GM21717 (cell line): ENCODE measurements at regions not wholly inside any gene's neighbourhood (a gene's known extent, or its start where the extent isn't known, plus 50 kb on each side); places are given as distances from the start of the nearest gene placed in this dataset.

Source experiments
- ATAC-seq: cut with Tn5 transposase; IDR thresholded peaks from one replicate; pipeline ENCODE4 v1.9.1; 2021; ENCODE audit warnings: mild to moderate bottlenecking, moderate library complexity; ENCODE audit not compliant: unreplicated experiment

DNA sequence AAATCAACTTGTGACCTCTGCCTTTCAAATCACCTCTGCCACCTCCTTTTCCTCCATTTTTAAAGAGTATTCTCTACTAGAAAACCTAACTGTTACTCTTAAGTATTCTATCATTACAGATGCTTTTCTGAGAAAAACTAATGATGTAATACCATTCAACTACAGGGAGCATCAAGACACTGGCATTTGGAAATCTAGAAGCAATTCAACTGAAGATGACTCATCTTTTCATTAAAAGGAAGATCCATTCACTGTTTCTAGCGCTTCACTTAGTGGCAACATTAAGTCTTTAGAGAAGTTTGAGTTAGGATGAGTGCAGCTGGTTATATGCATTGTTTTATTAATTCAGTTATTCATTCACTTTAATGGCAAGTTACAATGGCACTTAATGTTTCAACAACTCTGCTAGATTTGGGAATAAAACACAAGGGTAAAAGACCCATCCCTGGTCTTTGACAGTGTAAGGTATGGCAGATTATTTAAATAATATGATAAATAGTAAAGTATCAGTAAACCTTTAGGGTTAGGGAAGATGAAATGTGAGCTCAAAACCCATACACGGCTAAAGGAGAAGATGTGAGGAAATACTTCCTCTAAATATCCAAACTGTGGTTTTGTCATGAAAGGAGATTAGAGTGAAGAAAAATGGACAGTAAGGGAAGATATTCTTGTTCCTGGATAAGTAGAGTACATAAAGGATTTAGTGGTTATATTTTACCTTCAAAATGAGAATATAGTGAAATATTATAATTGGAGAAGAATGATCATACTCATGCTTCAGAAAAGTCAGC is 61.7 kb downstream of the KCNJ2 start:
- ATAC-seq: no peak

DNA sequence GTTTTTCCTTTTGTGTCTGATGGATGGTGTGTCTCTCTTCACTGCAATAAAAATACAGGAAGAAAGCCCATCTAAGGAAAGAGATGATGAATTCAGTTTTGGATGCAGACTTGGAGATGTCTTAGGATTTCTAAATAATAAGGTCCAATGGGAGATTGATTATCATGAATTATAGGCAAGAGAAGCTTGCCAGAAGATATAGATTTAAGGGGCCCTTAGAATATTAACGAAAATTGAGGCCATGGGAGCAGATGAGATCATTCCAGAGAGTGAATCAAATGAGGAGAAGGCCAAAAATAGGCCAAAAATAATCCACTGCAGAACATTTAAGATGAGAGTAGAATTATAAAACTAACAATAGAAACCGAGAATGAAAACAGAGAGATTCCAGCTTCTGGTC is 63.1 kb downstream of the KCNJ2 start:
- ATAC-seq: no peak

DNA sequence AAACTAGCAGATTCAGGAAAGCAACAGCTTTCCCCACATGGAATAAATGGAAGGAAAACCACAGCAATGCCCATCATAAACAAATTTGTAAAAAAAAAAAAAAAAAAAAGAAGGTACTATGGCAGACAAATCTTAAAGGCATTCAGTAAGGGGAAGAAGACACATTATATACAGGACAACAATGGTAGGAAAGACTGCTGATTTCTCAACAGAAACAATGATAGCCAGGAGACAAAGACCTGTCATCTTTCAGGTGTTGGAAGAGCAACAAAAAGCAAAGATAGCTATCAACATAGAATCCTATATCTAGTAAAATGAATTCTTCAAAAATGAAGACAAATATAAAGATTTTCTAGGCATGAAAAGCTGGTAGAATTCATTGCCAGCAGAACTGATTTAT is 65.9 kb downstream of the KCNJ2 start:
- ATAC-seq: no peak

DNA sequence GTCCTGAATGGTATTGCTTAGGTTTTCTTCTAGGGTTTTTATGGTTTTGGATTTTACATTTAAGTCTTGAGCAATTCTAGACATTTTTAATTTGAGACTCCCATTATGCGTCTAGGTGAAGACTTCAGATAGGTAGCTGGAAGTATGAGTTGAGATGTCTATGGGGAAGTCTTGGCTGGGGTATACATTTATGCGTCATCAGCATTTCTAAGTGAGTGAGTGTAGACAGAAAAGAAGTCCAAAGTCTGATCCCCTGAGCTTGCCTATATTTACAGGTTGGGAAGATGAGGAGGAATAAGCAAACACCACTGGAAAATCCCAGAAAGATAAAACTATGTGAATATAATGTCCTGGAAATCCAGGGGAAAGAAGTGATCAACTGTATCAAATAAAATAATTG is 68.9 kb downstream of the KCNJ2 start:
- no peak for ATAC-seq

DNA sequence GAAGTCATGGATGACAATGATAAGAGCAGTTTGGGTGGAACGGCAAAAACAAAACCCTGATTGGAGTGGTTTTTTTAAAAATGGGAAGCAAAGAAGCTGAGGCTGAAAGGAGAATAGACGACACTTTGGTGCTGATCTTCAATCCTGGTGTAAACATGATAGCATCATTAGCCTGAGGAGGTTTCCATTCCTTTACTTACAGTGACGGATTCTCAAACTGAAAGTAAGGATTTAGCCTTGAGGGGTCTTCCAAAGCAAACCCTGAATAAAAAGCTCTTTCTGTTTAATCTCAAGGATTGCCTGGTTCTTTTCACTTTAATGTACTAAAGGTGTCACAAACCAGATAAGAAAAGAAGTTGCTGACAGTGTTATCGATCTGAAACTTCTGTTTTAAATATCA is 69.3 kb downstream of the KCNJ2 start:
- ATAC-seq: no peak

DNA sequence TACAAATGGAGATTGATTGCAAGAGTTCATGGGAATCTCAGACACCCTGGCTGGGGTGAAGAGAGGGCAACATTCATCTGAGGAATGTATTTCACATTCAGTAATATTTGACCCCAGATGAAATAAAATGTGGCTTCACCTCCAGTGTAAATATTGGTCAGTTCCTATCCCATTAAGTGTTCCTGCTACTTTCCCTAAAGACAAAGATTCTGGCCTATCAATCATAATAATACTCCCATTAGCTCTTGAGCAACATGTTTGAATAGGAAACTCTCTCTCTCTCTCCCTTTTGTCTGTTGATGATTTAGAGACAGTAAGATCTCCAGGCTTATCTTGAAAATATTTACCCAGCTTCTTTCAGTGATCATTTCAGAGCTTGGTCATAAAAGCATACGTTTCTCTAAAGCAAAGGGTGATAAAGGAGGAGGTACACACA is 70.1 kb downstream of the KCNJ2 start:
- ATAC-seq: no peak

DNA sequence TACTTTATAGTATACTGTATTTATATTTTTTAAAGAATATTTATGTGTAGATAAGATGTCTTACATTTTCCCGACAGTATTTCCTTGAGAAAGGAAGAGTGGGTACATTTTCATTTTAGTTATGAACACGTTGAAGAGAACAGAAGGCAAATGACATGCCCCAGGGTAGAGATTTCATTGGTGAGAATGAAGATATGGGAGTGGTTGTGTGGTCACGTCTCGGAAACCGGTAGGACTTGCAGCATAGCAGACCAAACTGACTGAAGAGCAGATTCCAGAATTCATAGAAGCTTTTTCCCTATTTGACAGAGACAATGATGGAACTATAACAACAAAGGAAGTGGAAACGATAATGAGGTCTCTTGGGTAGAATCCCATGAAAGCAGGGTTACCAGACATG is 71.7 kb downstream of the KCNJ2 start:
- ATAC-seq: no peak

DNA sequence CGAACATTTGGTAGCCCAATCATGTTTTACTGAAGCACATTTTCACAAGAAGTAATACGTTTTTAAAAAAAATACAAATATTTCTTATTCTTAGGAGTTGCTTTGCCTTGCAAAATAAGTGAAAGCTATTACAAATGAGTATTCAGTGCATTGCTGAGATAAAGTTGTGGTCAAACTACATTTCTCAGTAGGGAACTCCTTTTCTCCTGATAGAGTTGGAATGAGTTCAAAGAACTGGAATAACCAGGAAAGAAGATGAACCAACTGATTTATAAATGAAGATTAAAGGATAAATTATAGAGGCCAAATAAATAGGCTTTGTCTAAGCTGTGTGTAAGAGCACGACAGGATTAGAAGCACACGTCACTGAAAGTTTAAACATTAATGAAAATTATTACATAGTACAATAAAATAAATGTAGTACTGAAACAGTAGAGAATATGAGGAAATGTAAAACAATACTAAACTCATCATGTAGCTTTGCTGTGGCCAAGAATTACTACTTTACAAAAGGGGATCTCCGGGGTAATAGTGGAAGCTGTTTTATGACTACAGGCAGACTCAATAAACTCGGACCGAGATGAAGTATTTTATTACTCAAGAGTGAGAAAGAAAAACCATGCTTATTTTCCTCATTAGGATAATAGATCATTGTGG is 73.6 kb downstream of the KCNJ2 start:
- no peak for ATAC-seq

DNA sequence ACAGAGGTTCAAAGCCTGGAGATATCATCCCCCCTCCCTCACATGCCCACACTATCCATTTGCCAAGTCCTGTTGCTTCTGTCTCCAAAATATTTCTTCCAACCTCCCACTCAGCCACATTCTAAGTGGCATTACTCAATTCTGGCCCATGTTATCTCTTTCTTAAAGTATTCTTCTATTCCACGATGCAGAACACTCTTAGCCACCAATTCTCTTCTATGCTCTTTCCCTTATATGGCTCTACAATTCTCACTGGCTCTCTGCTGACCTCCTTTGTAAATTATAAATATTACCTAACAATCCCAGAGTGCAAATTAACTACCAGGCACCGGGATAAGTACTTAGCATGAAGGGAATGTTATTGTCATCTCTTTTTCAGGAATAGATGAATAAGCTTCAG is 82.4 kb downstream of the KCNJ2 start:
- ATAC-seq: no peak

DNA sequence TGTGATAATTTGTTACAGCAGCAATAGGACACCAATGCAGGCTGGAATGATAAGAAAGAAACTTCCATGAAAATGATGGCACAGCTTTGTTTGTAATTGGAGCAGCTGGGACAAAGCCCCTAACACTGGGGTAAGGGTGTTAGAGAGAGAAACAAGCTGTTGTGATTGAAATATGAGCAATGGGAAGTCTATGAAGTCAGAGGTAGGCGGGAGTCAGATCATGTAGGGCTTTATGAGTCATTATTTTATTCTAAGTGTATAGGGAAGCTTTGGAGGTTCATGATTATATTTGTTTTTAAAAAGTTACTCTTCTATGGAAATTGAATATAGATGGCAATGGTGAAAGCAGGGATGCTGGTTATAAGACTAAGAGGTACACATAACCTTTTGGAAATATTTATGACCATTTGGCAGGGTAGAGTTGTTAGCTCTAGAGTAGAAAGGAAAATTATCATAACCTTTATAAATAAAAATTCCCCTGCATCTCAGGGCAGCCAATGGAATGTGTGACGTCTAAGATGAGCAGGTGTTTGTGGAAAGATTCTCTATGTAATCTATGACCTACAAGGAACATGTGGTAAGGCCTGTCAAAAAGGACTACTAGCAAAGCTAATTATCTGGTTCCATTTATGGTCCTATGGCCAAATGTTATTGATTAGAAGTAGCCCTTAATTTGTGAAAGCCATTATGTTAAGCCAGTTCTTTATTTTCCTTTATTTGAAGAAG is 85.6 kb downstream of the KCNJ2 start:
- no peak for ATAC-seq

DNA sequence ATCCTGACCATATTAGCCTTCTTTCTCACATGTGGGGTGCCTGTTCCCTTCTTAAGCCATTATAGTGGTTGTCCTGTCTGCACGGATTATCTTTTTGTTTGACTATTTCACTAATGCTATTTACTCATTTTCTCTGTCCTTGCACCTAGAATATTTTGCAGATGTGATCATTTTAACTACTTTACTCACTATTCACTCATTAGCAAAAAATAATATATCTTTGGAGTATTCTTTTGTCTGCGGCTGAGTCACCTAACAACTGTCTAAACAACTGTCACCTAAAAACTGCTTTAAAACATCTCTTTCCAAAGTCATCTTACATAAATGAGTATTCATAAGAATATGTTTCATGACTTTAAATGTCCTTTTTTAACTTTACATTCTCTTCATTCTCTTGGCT is 87.4 kb downstream of the KCNJ2 start:
- ATAC-seq: no peak

DNA sequence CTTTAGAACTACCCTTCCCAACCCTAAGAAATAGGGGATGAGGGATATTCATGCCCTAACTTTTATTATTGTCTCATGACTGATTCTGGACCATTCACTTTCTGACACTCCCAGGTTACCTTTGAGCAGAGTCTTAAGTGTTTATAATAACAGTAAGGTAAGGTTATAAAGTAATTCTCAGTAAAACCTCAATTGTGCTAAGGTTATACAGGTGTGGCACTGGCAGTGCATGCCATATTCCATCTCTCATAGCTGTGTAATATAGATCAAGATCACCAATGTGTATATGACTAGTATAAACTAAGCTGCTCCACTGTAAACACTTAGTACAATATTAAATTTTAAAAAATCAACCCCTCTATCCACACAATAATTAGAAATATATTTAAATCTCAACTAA is 89.1 kb downstream of the KCNJ2 start:
- no peak for ATAC-seq

DNA sequence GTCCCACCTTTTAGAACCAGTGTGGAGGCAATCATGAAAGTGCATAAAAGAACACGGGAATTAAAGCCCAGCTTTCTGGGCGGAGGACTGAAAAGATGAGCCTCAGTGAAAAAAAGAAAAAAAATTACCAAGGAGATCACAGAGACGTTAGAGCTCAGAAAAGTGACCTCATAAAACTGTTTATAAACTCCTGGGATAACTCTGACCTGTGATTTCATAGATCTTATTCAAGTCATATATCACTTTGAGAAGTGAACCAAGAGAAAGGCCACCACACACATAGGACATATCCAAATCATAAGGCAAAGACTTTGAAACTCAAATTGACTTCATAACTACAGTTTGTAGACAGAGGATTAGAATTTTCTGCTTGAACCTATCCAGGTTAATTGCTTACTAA is 90.1 kb downstream of the KCNJ2 start:
- no peak for ATAC-seq

DNA sequence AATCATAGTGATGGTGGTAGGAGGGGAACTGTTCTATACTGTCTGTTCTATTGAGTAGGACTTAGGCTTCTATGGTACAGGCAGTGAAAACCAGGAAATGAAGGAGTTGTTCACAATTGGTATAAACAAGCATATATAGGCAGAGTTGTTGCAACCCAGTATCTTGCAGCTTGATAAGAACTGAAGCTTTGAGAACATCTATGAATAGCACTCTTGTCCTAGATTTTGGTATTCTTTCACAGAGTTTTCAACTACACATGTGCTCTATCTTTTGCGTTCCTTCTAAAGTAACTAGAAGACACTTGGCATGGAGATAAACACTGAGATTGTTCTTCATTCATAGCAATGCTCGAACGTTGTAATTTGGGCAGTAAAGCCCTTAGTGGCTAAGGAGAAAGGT is 91.8 kb downstream of the KCNJ2 start:
- ATAC-seq: no peak

DNA sequence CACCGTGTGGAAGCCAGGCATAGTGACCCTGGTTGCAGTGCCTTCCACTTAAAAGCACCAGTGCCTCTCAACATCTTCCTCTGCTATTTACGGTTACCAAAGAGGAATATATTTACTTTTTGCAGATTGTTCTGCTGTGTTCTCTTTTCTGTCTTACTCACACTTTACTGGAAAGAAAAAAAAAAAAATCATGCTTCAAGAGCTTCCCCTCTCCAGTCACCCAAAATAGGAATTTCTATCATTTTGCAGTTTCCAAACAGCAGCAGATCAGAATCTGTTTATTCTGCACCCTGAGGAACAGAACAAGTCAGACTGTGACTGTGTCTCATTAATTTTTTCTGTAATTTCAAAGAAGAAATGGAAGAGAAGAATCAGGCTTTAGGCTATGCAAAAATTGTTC is 96.1 kb downstream of the KCNJ2 start:
- no peak for ATAC-seq

DNA sequence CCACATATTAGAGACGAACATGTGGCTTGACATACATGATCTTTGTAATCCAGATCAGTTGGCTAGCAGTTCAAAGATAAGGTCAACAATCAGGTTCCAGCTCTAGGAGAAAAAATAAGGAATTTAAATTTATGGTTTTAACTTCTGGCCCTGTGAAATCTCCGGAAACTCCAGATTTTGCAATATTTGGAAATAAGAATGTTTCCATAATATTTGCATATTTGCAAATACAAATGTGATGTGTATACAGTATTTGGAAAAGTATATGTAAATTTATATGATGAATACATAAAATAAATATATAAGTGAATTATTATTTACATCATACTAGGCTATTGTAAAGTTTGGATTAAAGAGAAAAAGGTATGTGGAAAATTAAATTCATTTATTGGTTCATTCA is 97.1 kb downstream of the KCNJ2 start:
- no peak for ATAC-seq

DNA sequence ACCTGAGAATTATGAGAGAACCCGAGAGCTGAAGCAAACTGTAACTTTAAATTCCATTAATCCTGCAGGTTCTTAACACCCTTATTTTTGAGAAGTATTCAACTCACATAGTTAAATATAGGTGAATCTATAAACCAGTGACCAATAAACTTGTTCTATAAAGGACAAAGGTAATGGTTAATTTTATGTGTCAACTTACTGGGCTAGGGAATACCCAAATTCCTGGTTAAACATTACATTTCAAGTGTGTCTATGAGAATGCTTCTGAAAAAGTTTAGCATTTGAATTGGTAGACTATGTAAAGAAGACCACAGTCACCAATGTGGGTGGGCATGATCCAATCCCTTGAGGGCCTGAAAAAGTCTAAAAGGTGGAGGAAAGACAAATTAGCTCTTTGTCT is 99.1 kb downstream of the KCNJ2 start:
- no peak for ATAC-seq

DNA sequence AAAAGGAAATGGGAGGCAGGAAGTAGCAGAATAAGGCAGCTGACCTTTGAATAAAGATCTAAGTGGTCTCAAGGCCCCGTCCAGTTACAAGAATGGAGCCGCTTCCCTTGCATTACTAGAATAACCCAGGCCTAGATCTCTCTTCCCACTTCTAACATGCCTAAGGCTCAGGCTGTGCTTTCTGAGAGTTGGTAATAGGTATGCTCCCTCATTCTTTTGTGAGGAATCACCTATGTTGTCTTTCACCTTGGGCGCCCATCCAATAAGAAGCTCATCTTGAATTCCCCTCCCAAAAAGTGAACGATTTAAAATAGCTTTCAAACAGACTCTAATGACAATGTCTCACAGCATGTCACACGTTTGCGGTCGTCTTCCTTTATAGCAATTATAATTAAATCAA is 101.2 kb downstream of the KCNJ2 start:
- ATAC-seq: no peak

DNA sequence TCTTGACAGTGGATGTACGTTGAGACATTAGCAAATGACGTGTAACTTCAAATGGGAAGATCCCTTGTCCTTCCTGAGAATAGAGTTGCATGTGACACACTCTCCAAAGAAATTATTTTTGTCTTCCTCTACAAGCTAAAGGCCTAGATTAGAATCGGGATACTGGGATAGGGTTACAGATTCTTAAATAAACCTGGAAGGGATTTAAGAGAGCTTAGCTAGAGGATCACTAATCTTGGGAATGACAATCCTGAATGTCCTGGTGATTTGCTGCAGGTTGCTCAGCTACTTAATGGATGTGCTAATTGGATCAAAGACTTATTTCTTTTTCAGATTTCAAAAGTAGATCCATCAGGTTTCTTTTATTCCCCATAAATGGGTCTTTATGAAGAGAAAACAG is 101.9 kb downstream of the KCNJ2 start:
- ATAC-seq: no peak

DNA sequence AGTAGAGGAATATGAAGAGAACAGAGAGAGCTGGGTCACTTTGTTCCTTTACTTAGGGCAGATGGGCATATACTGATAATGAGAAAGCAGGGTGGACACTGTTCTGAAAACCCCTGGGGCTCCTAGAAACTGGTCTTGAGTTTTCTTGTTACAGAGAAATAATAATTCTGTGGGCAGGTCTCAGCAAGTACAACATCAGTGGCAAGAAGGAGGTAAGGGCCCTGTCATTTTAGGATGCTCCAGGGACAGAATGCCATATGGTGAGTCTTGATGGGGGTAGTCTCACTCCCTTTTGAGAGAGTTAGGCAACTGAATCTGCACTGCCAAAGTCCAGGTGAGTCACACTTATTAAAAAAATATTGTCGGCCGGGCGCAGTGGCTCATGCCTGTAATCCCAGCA is 102.3 kb downstream of the KCNJ2 start:
- ATAC-seq: no peak

DNA sequence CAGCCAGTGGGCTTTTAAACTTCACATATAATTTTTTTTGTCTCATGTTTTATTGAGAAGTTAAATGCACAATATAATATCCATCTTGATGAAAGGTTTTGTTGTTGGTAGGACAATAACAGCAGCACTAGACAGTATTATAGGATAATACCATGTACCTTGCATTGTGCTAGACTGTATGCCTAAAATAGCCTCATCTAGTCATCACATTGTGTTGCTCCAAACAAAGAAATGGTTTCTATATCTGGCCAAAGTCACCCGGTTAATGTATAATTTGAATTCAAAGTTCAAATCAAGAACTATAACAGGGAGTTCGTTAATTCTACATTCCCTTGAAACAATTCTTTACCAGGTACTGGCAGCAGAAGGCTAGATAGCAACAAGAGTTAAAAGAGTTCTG is 104.9 kb downstream of the KCNJ2 start:
- ATAC-seq: no peak

DNA sequence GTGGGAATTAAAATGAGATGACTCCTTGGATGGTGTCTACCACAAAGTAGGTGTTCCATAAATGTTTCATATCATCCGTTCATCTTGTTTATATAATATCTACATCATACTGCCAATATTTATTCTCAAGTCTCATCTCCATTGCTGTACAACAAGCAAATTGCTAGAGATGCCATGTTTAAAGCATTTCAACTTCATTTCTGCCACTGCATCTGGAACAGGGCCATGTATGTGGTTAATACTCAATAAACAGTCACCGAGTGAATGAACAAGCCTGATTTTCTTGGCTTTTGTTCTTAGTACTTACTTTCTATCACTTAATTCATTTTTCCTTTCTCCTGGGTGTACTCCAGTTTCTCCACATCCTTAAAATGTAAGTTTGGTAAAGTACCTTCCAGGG is 107.6 kb downstream of the KCNJ2 start:
- no peak for ATAC-seq
